Epidermal melanocyte (primary cell): ENCODE measurements at regions not wholly inside any gene's neighbourhood (a gene's known extent, or its start where the extent isn't known, plus 50 kb on each side); places are given as distances from the start of the nearest gene placed in this dataset.

Experiments used
- DNase-seq: peaks from one replicate; pipeline ENCODE4 v3.0.0; 2011; ENCODE audit warnings: low spot score; ENCODE audit not compliant: insufficient read length

- DNase-seq, result no peak
Measured at GRCh38 chr4:14028862-14029261, 401.3 kb upstream of the BOD1L1 start.

DNA sequence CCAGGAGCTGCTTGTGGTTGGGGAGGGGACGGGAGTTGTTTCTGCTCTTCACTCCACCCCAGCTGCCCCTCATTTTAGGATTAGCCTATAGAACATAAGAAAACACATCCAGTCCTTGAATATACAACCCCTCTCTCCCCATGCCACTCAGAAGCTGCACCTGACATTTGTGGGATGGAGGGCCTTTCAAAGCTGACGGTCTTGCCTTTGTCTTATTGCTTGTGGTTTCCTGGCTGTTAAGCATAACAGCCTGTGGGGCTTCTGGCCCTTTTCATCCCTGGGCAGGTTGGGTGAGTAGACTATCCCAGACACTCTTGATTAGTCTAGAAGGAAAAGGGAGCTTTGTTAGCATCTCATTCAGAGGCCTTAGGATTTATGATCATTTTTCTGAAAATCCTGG lies 407.6 kb upstream of the BOD1L1 start:
- no peak for DNase-seq

DNA sequence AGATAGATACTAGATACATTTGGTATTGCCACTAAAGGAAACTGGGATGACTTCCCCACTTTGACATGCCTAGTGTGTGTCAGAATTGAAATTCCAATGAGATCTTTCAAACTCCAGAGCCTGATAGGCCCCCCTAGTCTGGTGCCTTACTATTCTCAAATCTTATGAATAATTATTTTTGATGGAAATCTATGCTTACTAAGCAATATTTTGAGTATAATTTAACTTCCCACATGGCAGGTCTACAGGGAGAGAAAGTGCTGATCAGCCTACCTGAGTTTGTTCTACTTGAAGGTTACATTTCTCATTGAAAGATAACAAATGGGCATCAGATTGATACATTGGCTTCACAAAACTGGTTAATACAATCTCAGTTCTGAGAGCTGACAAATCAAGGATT lies 415.7 kb upstream of the BOD1L1 start:
- DNase-seq, result no peak

GRCh38 chr4:14046642-14047041 lies 419.1 kb upstream of the BOD1L1 start:
- DNase-seq, result no peak

- no peak for DNase-seq
Measured at GRCh38 chr4:14047840-14048239, 420.3 kb upstream of the BOD1L1 start.

DNA sequence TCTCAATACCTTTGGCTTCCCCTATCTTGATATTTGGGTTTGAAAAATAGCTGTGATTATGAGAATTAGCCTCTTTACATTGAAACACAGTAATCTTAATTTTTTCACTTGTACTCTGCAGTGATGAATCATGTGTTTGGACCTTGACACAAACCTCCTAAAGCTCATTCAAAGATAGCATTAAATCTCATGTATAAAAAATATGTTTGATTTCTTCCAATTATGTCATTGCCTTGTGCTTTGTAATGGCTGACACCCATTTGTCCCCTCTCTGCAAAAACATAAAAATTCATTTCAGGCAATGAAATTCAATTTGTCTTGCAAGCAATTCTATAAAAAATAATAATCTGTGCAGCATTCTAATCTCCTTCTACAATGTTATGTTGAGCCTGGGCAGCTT lies 422.4 kb upstream of the BOD1L1 start:
- no peak for DNase-seq

GRCh38 chr4:14053291-14053690 lies 425.8 kb upstream of the BOD1L1 start:
- DNase-seq, result no peak

GRCh38 chr4:14054391-14054790 lies 426.9 kb upstream of the BOD1L1 start:
- DNase-seq, result no peak

- DNase-seq, result no peak
Measured at GRCh38 chr4:14059006-14059405, 431.5 kb upstream of the BOD1L1 start.

- no peak for DNase-seq
Measured at GRCh38 chr4:14064984-14065383, 437.5 kb upstream of the BOD1L1 start.

DNA sequence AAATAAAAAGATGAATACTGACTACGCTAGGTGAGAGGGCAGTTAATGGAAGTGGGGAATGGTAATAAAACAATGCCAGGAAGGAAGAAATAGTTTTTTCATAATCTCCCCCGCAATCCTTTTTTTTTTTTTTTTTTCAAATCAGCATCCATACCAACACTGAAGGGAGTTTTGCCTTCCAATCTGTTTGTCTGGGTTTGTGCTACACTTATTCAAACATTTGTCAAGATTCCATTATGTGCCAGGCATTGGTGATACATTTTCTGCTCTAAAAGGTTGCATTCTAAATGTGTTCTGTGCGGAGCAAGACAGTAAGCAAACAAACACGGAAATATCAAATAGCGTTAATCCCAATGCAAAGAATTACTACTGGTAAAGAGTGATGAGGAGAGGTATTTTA lies 437.9 kb upstream of the BOD1L1 start:
- DNase-seq, result no peak

GRCh38 chr4:14066979-14067378 lies 439.5 kb upstream of the BOD1L1 start:
- DNase-seq, result no peak

GRCh38 chr4:14069886-14070285 lies 442.4 kb upstream of the BOD1L1 start:
- no peak for DNase-seq

- no peak for DNase-seq
Measured at GRCh38 chr4:14070289-14070880, 442.9 kb upstream of the BOD1L1 start.

GRCh38 chr4:14072506-14072905 lies 445.0 kb upstream of the BOD1L1 start:
- no peak for DNase-seq

GRCh38 chr4:14076776-14077175 lies 449.3 kb upstream of the BOD1L1 start:
- DNase-seq, result no peak

DNA sequence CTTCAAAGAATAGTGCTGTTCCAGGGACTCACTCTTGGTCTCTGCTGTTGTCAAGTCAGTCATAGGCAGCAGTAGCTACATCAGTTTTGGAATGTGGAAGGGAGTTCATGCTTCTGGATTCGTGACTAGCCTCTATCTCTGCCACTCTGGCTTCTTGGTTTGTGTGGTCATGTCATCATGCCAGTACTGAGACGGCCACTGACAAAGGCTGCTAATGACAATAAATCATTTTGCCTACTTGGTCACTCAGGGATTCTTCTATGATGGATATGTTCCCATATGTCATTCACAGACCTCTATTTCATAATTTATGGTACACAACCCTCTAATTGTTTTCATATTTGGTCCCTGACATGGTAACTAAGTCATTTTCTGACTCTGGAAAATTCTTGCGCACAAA lies 450.8 kb upstream of the BOD1L1 start:
- DNase-seq, result no peak

GRCh38 chr4:14079601-14080000 lies 452.1 kb upstream of the BOD1L1 start:
- DNase-seq, result no peak

DNA sequence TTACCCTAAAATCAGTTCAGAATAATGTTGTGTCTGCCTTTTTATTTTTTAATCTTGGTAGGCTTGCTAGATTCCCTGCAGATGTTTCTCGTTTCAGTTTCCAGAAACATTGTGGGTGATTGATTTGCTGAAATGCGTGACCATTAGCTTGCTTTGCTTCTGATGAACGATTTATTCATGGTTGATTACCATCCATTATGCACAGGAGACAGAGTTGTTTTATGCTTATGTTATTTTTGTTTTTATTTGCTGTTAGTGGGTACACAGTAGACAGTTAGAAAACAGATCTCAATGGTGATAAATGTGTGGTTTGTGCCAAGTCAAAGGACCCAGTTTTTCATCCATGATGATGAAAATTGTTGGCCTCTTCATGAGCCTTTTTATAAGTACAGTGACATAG lies 455.6 kb upstream of the BOD1L1 start:
- DNase-seq, result no peak

GRCh38 chr4:14084598-14084997 lies 457.1 kb upstream of the BOD1L1 start:
- DNase-seq, result no peak

- no peak for DNase-seq
Measured at GRCh38 chr4:14087459-14087858, 459.9 kb upstream of the BOD1L1 start.

GRCh38 chr4:14087921-14088320 lies 460.4 kb upstream of the BOD1L1 start:
- DNase-seq, result no peak

DNA sequence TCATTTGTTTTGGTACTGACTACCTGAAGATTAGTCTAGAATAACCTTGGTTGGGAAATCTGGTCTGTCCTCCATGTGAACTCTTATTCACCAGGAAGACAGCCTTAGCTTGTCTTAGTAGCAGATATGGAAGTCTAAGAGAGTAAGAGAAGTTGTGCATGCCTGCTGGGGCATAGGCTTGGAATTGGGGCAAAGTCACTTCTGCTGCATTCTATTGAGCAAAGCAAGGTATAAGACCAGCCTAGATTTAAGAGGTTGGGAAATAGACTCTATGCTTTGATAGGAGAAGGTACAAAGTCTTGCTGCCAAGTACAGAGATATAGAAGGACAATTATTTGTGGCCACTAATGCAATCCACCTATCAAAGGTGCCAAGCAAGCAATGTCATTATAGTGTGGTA lies 464.0 kb upstream of the BOD1L1 start:
- DNase-seq, result no peak

GRCh38 chr4:14091966-14092365 lies 464.4 kb upstream of the BOD1L1 start:
- DNase-seq, result no peak
